ENCODE measurements at regions not wholly inside any gene's neighbourhood (a gene's known extent, or its start where the extent isn't known, plus 50 kb on each side); places are given as distances from the start of the nearest gene placed in this dataset.
"Not testable (repeated sequence)": the region's sequence is repeated elsewhere in the genome, so short reads cannot be mapped to it uniquely, and the experiment has no call there.

DNA sequence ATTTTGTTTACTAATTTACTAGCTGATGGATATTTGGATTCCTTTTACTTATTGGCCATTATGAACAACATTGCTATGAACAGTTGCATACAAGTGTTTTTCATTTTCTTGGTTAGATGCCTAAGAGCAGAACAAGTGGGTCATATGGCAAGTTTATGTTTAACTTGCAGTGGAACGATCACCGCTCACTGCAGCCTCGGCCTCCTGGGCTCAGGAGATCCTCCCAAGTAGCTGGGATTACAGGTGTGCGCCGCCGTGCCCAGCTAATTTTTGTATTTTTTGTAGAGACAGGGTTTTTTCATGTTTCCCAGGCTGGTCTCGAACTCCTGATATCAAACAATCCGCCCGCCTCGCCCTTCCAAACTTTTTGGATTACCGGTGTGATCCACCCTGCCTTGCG, 820.5 kb upstream of the TMPRSS15 start:
- no peaks in the 10 kb centered on the region for H3K36me3 ChIP-seq
- no peaks in the 10 kb centered on the region for H3K4me1 ChIP-seq
- TF ChIP-seq, protein P1, sequence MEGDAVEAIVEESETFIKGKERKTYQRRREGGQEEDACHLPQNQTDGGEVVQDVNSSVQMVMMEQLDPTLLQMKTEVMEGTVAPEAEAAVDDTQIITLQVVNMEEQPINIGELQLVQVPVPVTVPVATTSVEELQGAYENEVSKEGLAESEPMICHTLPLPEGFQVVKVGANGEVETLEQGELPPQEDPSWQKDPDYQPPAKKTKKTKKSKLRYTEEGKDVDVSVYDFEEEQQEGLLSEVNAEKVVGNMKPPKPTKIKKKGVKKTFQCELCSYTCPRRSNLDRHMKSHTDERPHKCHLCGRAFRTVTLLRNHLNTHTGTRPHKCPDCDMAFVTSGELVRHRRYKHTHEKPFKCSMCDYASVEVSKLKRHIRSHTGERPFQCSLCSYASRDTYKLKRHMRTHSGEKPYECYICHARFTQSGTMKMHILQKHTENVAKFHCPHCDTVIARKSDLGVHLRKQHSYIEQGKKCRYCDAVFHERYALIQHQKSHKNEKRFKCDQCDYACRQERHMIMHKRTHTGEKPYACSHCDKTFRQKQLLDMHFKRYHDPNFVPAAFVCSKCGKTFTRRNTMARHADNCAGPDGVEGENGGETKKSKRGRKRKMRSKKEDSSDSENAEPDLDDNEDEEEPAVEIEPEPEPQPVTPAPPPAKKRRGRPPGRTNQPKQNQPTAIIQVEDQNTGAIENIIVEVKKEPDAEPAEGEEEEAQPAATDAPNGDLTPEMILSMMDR (IDR thresholded peaks at IDR 0.05): no peak
- DNase-seq (no peak), ATAC-seq (no peak)
- no peak overlapping the region for H3K4me3 ChIP-seq
- H3K27me3 ChIP-seq: no peaks in the 10 kb centered on the region
- no peaks in the 10 kb centered on the region for H3K9me3 ChIP-seq
- no peak overlapping the region for H3K27ac ChIP-seq
- intact Hi-C loops (cut with DNase I): no loop called here

DNA sequence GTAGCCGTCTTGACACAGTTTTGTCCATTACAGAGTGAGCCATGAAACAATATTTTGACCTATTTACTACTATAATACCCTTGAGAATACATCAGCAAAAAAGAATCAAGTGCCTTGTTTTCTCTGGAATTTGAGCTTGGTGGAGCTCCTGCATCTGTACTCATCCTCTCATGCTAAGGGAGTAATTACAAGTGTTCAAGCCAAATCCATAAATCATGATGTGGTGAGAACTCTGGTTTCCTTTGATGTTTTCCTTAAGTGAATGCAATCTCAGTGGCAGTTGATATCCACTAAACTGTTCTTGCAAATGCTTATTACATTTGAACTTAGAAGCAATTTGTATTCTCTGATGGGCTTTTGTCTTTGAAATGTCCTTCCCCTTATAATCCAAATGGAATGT, 824.6 kb upstream of the TMPRSS15 start:
- H3K4me3 ChIP-seq: no peak overlapping the region
- H3K36me3 ChIP-seq: no peaks in the 10 kb centered on the region
- no peaks in the 10 kb centered on the region for H3K4me1 ChIP-seq
- H3K27ac ChIP-seq: no peak overlapping the region
- TF ChIP-seq, protein P1 (IDR thresholded peaks at IDR 0.05): no peak
- DNase-seq (no peak), ATAC-seq (no peak)
- no peaks in the 10 kb centered on the region for H3K9me3 ChIP-seq
- intact Hi-C loops (cut with DNase I): no loop called here
- H3K27me3 ChIP-seq: no peaks in the 10 kb centered on the region

DNA sequence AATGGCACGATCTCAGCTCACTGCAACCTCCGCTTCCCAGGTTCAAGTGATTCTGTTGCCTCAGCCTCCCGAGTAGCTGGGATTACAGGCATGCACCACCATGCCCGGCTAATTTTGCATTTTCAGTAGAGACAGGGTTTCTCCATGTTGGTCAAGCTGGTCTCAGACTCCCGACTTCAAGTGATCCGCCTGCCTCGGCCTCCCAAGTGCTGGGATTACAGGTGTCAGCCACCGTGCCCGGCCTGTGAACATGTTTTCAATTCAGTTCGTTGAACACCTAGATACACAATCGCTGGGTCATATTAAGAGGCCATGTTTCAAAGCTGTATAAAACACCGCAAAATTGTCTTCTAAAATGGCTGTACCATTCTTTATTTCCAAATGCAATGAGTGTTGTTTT, 830.3 kb upstream of the TMPRSS15 start:
- H3K4me3 ChIP-seq; H3K9me3 ChIP-seq; H3K27me3 ChIP-seq; H3K27ac ChIP-seq; H3K4me1 ChIP-seq; H3K36me3 ChIP-seq; DNase-seq; ATAC-seq; intact Hi-C loops (cut with DNase I): not testable (repeated sequence)

DNA sequence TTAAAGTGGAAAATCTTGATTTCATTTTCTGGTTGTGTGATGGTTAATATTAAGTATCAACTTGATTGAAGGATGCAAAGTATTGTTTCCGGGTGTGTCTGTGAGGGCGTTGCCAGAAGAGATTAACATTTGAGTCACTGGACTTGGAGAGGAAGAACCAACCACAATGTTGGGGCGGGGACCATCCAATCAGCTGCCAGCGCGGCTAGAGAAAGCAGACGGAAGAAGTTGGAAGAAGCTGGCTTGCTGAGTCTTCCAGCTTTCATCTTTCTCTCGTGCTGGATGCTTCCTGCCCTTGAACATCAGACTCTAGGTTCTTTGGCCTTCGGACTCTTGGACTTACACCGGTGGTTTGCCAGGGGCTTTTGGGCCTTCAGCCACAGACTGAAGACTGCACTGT, 832.6 kb upstream of the TMPRSS15 start:
- intact Hi-C loops (cut with DNase I): no loop called here

DNA sequence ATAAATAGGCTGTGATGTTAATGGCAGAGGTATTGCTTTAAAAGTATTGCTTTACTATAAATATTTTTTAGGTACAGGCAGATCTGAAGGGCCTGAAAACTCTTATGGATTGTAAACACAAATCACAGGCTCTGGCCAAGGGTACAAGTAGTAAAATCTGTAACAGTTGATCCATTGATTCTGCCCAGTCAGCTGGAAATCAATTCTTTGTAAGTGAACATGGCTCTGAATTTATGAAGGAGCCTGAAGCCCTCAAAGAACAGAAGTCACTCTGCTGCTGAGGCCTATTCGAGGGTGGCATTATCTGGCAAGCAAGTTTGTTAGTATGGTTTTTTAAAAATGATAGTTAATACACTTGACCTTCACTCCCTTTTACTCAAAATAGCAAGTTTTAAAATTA, 834.0 kb upstream of the TMPRSS15 start:
- DNase-seq (no peak), ATAC-seq (no peak)
- no peaks in the 10 kb centered on the region for H3K36me3 ChIP-seq
- no peaks in the 10 kb centered on the region for H3K4me1 ChIP-seq
- H3K4me3 ChIP-seq: no peak overlapping the region
- no peaks in the 10 kb centered on the region for H3K9me3 ChIP-seq
- intact Hi-C loops (cut with DNase I): no loop called here
- TF ChIP-seq, protein P1 (IDR thresholded peaks at IDR 0.05): no peak
- H3K27me3 ChIP-seq: no peaks in the 10 kb centered on the region
- H3K27ac ChIP-seq: no peak overlapping the region

More for the DNA sequence above, 832.6 kb upstream of the TMPRSS15 start:
- H3K4me3 ChIP-seq: no peak overlapping the region
- H3K27me3 ChIP-seq: no peaks in the 10 kb centered on the region
- H3K9me3 ChIP-seq: no peaks in the 10 kb centered on the region
- H3K36me3 ChIP-seq: no peaks in the 10 kb centered on the region
- TF ChIP-seq, protein P1 (IDR thresholded peaks at IDR 0.05): no peak
- DNase-seq (no peak), ATAC-seq (no peak)
- no peaks in the 10 kb centered on the region for H3K4me1 ChIP-seq
- no peak overlapping the region for H3K27ac ChIP-seq

- no peaks in the 10 kb centered on the region for H3K4me1 ChIP-seq
- no peak overlapping the region for H3K4me3 ChIP-seq
- H3K27ac ChIP-seq: no peak overlapping the region
- no peaks in the 10 kb centered on the region for H3K27me3 ChIP-seq
- H3K9me3 ChIP-seq: no peaks in the 10 kb centered on the region
- intact Hi-C loops (cut with DNase I): no loop called here
- DNase-seq (no peak), ATAC-seq (no peak)
- TF ChIP-seq, protein P1 (IDR thresholded peaks at IDR 0.05): no peak
- H3K36me3 ChIP-seq: no peaks in the 10 kb centered on the region
Measured at GRCh38 chr21:19239696-19240095, 836.1 kb upstream of the TMPRSS15 start.
